IMR-90 (cell line): ENCODE measurements at regions not wholly inside any gene's neighbourhood (a gene's known extent, or its start where the extent isn't known, plus 50 kb on each side); places are given as distances from the start of the nearest gene placed in this dataset.

ENCODE experiments used
- ATAC-seq: fragments of 200-7000 bp; cut with Tn5 transposase; 2 replicates; pipeline ENCODE4 v1.9.1; 2020; ENCODE audit warnings: low read depth, mild to moderate bottlenecking, moderate library complexity
- BruUV-seq: library from RNA; stranded (reverse); fragments of 400-500 nt; replicated peaks from 2 replicates; lab custom pipeline; 2021; lab: Mats Ljungman, UMichigan
- CTCF ChIA-PET: fragments of 300-600 bp; formaldehyde crosslinking; extraction: SDS; loops from one replicate; lab custom pipeline; 2021; ENCODE audit warnings: antibody characterized with exemption; lab: Yijun Ruan, JAX
- POLR2A ChIA-PET: fragments of 300-600 bp; sonication (Branson Sonifier 250); formaldehyde crosslinking; loops from one replicate; lab custom pipeline; 2022; ENCODE audit warnings: antibody characterized with exemption; ENCODE audit not compliant: unreplicated experiment; lab: Charles Lee
- DNase-seq: peaks from one replicate; pipeline ENCODE4 v3.0.0; 2013
- H2AFZ ChIP-seq: replicated peaks from 2 replicates; pipeline ENCODE3; 2013; ENCODE audit warnings: low read length, mild to moderate bottlenecking; ENCODE audit not compliant: poor library complexity
- H2AK5ac ChIP-seq: 2 replicates; pipeline ENCODE4 v1.6.1; 2013; ENCODE audit warnings: low read depth, low read length, inconsistent platforms
- H2AK9ac ChIP-seq: replicated peaks from 2 replicates; pipeline ENCODE3; 2013; ENCODE audit warnings: mild to moderate bottlenecking, low read depth, low read length, moderate library complexity; ENCODE audit not compliant: poor library complexity
- H2BK120ac ChIP-seq: 2 replicates; pipeline ENCODE4 v1.6.1; 2013; ENCODE audit warnings: low read depth, low read length, inconsistent platforms
- H2BK15ac ChIP-seq: 3 replicates; pipeline ENCODE4 v1.6.1; 2013; ENCODE audit warnings: low read depth, low read length, inconsistent platforms
- H2BK20ac ChIP-seq: 2 replicates; pipeline ENCODE4 v1.6.1; 2013; ENCODE audit warnings: low read depth, mild to moderate bottlenecking, inconsistent platforms, low read length, moderate library complexity
- H2BK5ac ChIP-seq: 2 replicates; pipeline ENCODE4 v1.6.1; 2013; ENCODE audit warnings: mild to moderate bottlenecking, low read depth, low read length, inconsistent platforms; ENCODE audit not compliant: poor library complexity, severe bottlenecking
- H3K14ac ChIP-seq: replicated peaks from 2 replicates; pipeline ENCODE4 v1.6.1; 2013; ENCODE audit warnings: low read depth, low read length, inconsistent platforms
- H3K18ac ChIP-seq: 2 replicates; pipeline ENCODE4 v1.6.1; 2013; ENCODE audit warnings: low read depth, low read length, control low read depth
- H3K23ac ChIP-seq: 2 replicates; pipeline ENCODE4 v1.6.1; 2013; ENCODE audit warnings: low read depth, low read length, inconsistent platforms
- H3K27ac ChIP-seq: 2 replicates; pipeline ENCODE4 v1.5.1; 2013; ENCODE audit warnings: mild to moderate bottlenecking, control low read depth, low read length; ENCODE audit not compliant: insufficient read depth
- H3K27me3 ChIP-seq: 2 replicates; pipeline ENCODE4 v1.6.1; 2013; ENCODE audit warnings: low read length; ENCODE audit not compliant: control insufficient read depth, insufficient read depth
- H3K36me3 ChIP-seq: 2 replicates; pipeline ENCODE4 v1.6.1; 2013; ENCODE audit warnings: low read length, mixed read lengths; ENCODE audit not compliant: control insufficient read depth, insufficient read depth
- H3K4ac ChIP-seq: 2 replicates; pipeline ENCODE4 v1.6.1; 2013; ENCODE audit warnings: low read depth, low read length, inconsistent platforms
- H3K4me1 ChIP-seq: 2 replicates; pipeline ENCODE4 v1.6.1; 2013; ENCODE audit warnings: low read length, mixed read lengths; ENCODE audit not compliant: control insufficient read depth, insufficient read depth
- H3K4me2 ChIP-seq: 2 replicates; pipeline ENCODE4 v1.6.1; 2013; ENCODE audit warnings: low read depth, mild to moderate bottlenecking, control low read depth, low read length, moderate library complexity
- H3K4me3 ChIP-seq: 2 replicates; pipeline ENCODE4 v1.5.1; 2013; ENCODE audit warnings: low read depth, mild to moderate bottlenecking, control low read depth, low read length, moderate library complexity; ENCODE audit not compliant: insufficient read depth
- H3K56ac ChIP-seq: 2 replicates; pipeline ENCODE4 v1.6.1; 2013; ENCODE audit warnings: low read length, inconsistent platforms; ENCODE audit not compliant: insufficient read depth; ENCODE audit errors: extremely low read depth
- H3K79me1 ChIP-seq, 2 experiments: 2 replicates each; pipeline ENCODE4 v1.6.1; 2013; ENCODE audit warnings: low read length in 2 of 2, inconsistent platforms in 1 of 2, low read depth in 1 of 2
- H3K9ac ChIP-seq: 2 replicates; pipeline ENCODE4 v1.6.1; 2013; ENCODE audit warnings: low read depth, low read length, control low read depth
- H3K9me1 ChIP-seq: 2 replicates; pipeline ENCODE4 v1.6.1; 2013; ENCODE audit warnings: low read length, inconsistent platforms; ENCODE audit not compliant: insufficient read depth
- H3K9me3 ChIP-seq: 2 replicates; pipeline ENCODE4 v1.6.1; 2013; ENCODE audit warnings: low read length; ENCODE audit not compliant: control insufficient read depth, insufficient read depth
- H4K20me1 ChIP-seq: 2 replicates; pipeline ENCODE4 v1.6.1; 2013; ENCODE audit warnings: low read length, inconsistent platforms; ENCODE audit not compliant: insufficient read depth
- H4K5ac ChIP-seq: 2 replicates; pipeline ENCODE4 v1.6.1; 2013; ENCODE audit warnings: mild to moderate bottlenecking, low read depth, low read length, control low read depth
- H4K8ac ChIP-seq, 2 experiments: 2 replicates each; pipeline ENCODE4 v1.6.1; 2013; ENCODE audit warnings: low read depth in 2 of 2, low read length in 2 of 2, control low read depth in 1 of 2, inconsistent platforms in 1 of 2
- H4K91ac ChIP-seq: 2 replicates; pipeline ENCODE4 v1.6.1; 2013; ENCODE audit warnings: low read depth, low read length, inconsistent platforms; ENCODE audit not compliant: insufficient read depth
- MAZ ChIP-seq: IDR thresholded peaks from 2 replicates; pipeline ENCODE4 v1.6.1; 2012; ENCODE audit warnings: low read depth, mild to moderate bottlenecking, low read length, improper control_type of control experiment, moderate library complexity, borderline replicate concordance
- POLR2A ChIP-seq: IDR thresholded peaks from 2 replicates; pipeline ENCODE4 v1.6.1; 2012; ENCODE audit warnings: mild to moderate bottlenecking, low read depth, low read length
- WGBS, 2 experiments: methylation state at CpG; one replicate each; pipeline versions ENCODE4 v1.1.5 to v1.1.7; 2013; ENCODE audit warnings: missing lambda C conversion rate in 2 of 2; ENCODE audit not compliant: insufficient read length in 1 of 2; ENCODE audit errors: extremely low coverage in 2 of 2; 5-methylcytosine and 5-hydroxymethylcytosine counted together
- dilution Hi-C: fragments of 300-500 bp; cut with HindIII; formaldehyde crosslinking; loops from one replicate; pipeline ENCODE4 v1.14.3; 2018; ENCODE audit warnings: low sequenced_read_pairs; ENCODE audit not compliant: unreplicated experiment
- in situ Hi-C: fragments of 300-500 bp; cut with MboI; formaldehyde crosslinking; loops from 3 replicates; pipeline ENCODE4 v1.14.3; 2019; ENCODE audit warnings: low sequenced_read_pairs, inconsistent platforms, mixed read lengths
- intact Hi-C: fragments of 100-400 bp; cut with micrococcal nuclease; formaldehyde crosslinking; loops from 2 replicates; pipeline ENCODE4 v1.10.0; 2022

DNA sequence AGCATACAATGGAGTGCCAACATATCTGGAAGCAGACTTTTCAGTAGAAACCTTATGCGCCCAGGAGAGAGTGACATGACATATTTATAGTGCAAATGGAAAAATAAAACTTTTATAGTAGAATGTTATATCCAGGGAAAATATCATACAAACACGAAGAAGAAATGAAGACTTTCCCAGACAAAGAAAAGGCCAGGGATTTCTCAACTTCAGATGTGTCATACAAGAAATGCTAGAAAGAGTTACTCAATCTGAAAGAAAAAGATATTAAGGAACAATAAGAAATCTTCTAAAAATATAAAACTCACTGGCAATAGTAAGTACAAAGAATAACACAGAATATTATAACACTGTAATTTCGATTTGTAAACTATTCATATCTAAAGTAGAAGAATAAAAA, 1269.3 kb downstream of the GRIK2 start:
- Histone ChIP-seq H2AK9ac (no peak overlapping the region), H3K27ac (no peak overlapping the region), H3K27me3 (no peaks in the 10 kb centered on the region), H2BK15ac (no peak overlapping the region), H2AK5ac (no peak overlapping the region), H3K18ac (no peak overlapping the region), H2BK5ac (no peak overlapping the region), H2AFZ (no peak overlapping the region), H3K9ac (no peak overlapping the region), H3K4me3 (no peak overlapping the region), H4K91ac (no peak overlapping the region), H4K20me1 (no peaks in the 10 kb centered on the region), H3K9me3 (peaks cover 2% of the 10 kb centered on the region), H3K56ac (no peak overlapping the region), H2BK20ac (no peak overlapping the region), H3K9me1 (no peaks in the 10 kb centered on the region), H3K4me1 (no peaks in the 10 kb centered on the region), H3K4ac (no peak overlapping the region), H3K36me3 (no peaks in the 10 kb centered on the region), H3K23ac (no peak overlapping the region), H3K4me2 (no peak overlapping the region), H2BK120ac (no peak overlapping the region), H3K14ac (no peak overlapping the region), H4K5ac (no peak overlapping the region), H4K8ac (no peak overlapping the region), H3K79me1 (no peaks in the 10 kb centered on the region)
- in situ Hi-C loops, result no loop called here
- CTCF ChIA-PET, result no interaction called here
- DNase-seq (no peak), ATAC-seq (no peak)
- POLR2A ChIA-PET, result no interaction called here
- dilution Hi-C loops, result no loop called here
- BruUV-seq, result no TSS peak
- no peak for TF ChIP-seq MAZ
- TF ChIP-seq POLR2A, result no peak
- intact Hi-C loops, result no loop called here
- no CpG with 5 or more reads among the region's 3 CpGs for WGBS, 2 experiments
